ENCODE measurements at regions not wholly inside any gene's neighbourhood (a gene's known extent, or its start where the extent isn't known, plus 50 kb on each side); places are given as distances from the start of the nearest gene placed in this dataset.

GRCh38 chr7:9890092-9890491 lies 1083.6 kb upstream of the PHF14 start:
- TF ChIP-seq POLR2A (IDR thresholded peaks at IDR 0.05; ENCODE audit: low read length) (no peak), GATA1 (IDR thresholded peaks at IDR 0.05; ENCODE audit: low read depth, low read length) (no peak)

Data from erythroblast (primary cell).